HL-60 (cell line): ENCODE measurements at regions not wholly inside any gene's neighbourhood (a gene's known extent, or its start where the extent isn't known, plus 50 kb on each side); places are given as distances from the start of the nearest gene placed in this dataset.

Experiments
- CTCF ChIP-seq: IDR thresholded peaks from one replicate; pipeline ENCODE4 v1.5.1; 2011; ENCODE audit warnings: low read length, control low read depth, inconsistent platforms; ENCODE audit not compliant: insufficient read depth
- GABPA ChIP-seq: IDR thresholded peaks from 2 replicates; pipeline ENCODE4 v1.6.1; 2012; ENCODE audit warnings: low read depth
- POLR2AphosphoS5 ChIP-seq: IDR thresholded peaks from 2 replicates; pipeline ENCODE4 v1.6.1; 2012; ENCODE audit warnings: low read depth
- TF ChIP-seq, protein P1 (sequence below): IDR thresholded peaks from 2 replicates; pipeline ENCODE4 v1.6.1; 2012; ENCODE audit warnings: low read depth; ENCODE audit not compliant: insufficient replicate concordance

DNA sequence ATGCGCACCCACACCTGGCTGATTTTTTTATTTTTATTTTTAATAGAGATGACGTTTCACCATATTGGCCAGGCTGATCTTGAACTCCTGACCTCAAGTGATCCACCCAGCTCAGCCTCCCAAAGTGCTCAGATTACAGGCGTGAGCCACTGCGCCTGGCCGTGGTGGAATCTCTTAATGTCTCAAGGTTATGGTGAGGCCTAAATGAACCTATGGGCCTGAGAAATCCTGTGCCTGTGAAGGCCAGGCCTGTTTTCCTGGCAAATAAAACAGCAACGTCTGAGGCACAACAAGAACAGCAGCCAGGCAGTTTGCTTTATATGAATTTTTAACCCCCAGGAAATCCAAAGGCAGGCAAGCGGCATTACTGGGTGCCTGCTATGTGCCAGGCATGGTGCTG, 297.5 kb upstream of the ZMIZ1 start:
- TF ChIP-seq, protein P1, sequence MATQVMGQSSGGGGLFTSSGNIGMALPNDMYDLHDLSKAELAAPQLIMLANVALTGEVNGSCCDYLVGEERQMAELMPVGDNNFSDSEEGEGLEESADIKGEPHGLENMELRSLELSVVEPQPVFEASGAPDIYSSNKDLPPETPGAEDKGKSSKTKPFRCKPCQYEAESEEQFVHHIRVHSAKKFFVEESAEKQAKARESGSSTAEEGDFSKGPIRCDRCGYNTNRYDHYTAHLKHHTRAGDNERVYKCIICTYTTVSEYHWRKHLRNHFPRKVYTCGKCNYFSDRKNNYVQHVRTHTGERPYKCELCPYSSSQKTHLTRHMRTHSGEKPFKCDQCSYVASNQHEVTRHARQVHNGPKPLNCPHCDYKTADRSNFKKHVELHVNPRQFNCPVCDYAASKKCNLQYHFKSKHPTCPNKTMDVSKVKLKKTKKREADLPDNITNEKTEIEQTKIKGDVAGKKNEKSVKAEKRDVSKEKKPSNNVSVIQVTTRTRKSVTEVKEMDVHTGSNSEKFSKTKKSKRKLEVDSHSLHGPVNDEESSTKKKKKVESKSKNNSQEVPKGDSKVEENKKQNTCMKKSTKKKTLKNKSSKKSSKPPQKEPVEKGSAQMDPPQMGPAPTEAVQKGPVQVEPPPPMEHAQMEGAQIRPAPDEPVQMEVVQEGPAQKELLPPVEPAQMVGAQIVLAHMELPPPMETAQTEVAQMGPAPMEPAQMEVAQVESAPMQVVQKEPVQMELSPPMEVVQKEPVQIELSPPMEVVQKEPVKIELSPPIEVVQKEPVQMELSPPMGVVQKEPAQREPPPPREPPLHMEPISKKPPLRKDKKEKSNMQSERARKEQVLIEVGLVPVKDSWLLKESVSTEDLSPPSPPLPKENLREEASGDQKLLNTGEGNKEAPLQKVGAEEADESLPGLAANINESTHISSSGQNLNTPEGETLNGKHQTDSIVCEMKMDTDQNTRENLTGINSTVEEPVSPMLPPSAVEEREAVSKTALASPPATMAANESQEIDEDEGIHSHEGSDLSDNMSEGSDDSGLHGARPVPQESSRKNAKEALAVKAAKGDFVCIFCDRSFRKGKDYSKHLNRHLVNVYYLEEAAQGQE: no peak
- TF ChIP-seq CTCF: no peak
- TF ChIP-seq POLR2AphosphoS5: no peak
- TF ChIP-seq GABPA: no peak
